Left renal pelvis (tissue), 4 donors: ENCODE measurements at regions not wholly inside any gene's neighbourhood (a gene's known extent, or its start where the extent isn't known, plus 50 kb on each side); places are given as distances from the start of the nearest gene placed in this dataset.
"Not testable (repeated sequence)": the region's sequence is repeated elsewhere in the genome, so short reads cannot be mapped to it uniquely, and the experiment has no call there.

Experiments used
- DNase-seq, 4 donors: peaks; one replicate each; pipeline ENCODE4 v3.0.0-alpha.2; 2013; ENCODE audit warnings: low read depth in 4 of 4, low spot score in 3 of 4

DNA sequence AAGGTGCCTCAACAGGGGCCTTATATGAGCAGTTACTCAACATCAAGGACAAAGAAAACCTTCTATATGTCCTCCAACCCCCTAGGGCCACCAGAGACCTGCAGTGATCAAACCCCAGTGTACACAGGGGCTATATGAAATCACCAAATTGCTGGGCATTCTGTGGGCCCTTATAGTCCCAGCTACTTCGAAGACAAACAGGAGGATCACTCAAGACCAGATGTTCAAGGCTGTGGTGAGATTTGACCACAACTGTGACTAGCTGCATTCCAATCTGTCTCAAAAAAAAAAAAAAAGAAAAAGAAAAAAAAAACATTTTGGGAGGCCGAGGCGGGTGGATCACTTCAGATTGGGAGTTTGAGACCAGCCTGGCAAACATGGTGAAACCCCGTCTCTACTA is 51.0 kb upstream of the PRB2 start:
- no peak for DNase-seq

DNA sequence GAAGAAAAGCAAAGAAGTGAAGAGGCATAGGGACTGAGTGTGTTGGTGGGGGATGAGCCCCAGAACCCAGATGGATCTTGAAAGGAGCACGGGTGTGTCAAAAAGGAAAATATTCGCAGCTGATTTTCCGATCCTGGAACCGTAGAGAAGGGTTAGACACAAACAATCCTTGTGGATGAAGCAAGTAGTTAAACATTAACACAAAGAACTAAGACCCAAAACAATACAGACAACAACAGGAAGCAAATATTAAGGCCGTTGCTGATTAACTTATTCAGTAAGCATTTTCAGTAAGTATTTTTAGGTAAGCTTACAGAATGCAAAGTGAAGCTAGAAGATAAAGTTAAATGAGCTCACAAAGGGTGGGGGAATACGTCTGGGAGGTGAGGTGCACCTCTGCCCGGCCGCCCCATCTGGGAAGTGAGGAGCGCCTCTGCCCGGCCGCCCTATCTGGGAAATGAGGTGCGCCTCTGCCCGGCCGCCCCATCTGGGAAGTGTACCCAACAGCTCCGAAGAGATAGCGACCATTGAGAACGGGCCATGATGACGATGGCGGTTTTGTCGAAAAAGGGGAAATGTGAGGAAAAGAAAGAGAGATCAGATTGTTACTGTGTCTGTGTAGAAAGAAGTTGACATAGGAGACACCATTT is 62.8 kb upstream of the PRB2 start:
- DNase-seq = no peak

DNA sequence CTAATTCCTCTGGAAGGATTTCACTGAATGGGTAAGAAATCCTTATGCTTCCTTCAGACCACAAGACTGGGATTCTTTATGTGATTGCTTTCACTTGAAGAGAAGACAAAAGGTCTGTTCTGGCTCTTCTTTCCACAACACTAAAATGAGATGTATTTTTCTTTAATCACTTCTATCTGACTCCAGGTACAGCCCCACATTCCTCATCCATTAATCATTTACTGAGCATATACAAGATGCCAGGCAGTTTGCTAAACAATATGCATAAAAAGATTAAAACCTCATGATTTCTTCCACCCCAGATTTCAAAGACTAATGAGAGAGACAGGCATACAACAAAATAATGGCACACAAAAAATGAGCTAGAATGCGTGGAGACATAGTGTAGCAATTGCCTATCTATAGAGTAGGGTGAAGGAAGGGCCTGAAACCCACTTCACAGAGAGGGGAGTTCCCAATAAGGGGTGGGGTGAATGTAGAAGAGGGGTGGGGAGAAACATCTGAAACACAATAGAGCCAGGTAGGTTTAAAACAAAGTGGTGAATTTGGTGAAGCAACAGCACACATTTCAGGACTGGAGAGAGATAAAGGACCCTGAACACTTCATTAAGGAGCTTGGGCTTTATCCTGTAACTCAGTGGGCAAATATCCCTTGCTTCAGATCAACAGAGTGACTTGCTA is 65.1 kb upstream of the PRB2 start:
- no peak for DNase-seq

DNA sequence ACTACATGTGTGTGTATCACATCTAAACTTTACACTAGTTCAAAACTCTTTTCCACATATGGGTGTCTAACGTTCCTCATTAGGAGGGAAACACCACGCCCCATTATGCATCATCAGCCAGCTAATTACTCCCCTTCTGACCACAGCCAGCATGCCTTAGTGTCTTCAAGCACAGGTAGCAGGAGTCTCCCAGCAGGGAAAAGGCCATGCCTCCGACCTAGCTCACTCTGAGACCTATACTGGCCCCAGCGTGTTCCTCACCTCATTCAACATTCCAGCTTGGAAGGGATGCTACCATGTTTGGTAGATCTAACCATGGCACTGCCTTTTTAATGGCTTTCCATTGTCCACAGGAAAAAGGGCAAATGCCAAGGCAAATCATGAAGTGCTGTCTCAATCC is 66.1 kb upstream of the PRB2 start:
- no peak for DNase-seq

DNA sequence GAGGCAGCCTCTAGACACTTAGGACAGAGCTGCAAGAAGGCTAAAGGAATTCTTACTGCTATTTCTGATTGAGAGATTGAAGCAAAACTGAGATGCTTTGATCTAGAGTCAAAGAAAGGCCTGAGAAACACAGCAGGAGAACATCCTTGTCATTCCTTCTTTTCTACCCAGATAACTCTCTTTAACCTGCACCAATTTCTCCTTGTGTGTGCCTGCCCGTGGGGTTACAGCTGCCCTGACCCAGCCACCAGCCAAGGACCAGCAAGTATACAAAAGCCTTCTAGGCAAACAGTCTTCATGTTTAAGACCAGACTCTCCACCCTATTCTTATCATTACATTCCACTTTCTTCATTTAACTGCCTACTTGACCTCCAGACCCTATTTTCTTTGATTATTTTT is 81.7 kb upstream of the PRB2 start:
- no peak for DNase-seq

DNA sequence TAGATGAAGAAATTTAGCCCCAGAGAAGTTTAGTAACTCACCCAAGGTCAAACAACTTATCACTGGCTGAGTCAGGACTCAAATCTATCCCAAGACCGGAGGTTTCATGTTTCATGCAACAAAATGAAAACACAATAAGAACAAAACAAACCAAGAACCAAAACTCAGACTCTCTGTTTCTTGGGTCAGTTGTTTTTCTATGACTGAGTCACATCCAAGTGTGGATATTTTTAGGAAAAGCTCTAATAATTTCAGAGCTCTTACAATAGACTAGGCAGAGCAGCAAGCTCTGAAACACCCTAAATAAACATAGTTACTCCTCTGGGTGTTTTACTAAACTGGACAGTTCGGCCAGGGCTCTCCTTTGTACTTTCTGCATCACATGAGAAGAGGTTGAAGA is 87.6 kb upstream of the PRB2 start:
- no peak for DNase-seq

DNA sequence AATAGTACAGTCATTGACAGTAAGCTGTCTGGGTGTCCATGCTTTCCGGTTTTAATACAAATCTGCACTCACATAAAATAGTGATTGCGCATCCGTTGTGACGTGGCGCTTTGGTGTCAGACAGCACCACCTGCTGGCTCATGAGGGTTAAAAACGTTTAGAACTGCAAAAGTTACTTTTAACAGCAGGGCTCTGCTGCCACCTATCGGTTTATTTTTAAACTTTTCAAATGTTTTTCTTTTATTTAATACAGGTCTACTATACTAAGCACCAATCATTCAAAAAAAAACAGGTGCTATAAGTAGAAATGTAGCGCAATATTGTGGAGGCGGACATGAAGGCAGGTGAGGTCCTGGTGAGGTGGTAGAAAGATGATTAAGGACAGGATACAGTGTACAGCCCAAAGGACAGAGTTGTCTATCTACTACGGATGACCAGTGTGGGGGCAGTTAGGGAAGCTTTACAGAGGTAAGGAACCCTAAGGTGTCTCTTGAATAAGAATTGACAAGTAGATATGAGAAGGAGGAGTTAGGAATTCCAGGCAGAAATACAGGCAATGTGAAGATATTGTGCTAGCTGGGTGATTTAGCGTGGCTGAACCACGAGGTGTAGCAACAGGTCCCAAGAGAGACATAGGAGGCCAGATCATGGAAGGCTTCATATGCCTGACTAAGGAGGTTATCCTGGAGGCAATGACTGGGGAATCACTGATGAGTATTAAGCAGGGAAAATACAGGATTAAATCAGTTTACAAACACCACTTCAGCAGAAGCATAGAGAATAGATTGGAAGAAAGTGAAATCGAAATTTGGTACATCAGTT is 91.5 kb upstream of the PRB2 start:
- DNase-seq = peak; percentile 53 to 72 (median 60)

DNA sequence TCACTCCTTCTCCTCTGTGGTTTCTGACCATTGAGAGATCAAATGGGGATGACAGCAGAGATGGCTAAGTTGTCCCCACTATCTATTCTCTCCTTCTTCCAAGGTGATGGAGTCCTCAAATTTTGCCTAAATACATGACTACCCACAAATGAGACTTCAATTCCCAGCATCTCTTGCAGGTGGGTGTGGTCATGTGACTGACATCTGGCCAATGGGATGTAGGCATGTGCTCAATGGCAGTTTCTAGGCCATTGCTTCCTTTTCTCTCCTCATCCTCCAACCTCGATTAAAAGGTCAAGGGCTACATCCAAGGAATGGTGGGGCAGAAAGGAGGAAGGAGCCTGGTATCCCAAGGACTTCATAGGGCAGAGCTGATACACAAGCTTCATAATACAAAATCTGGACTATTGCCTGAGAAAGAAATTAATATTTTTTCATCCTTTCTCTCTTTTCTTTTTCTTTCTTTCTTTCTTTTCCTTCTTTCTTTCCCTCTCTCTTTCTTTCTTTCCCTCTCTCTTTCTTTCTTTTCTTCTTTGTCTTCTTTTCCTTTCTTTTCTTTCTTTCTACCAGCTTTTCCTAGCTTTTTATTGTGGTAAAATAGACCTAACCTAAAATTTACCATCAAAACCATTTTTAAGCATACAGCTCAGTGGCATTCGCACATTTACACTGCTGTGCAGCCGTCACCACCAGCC is 100.9 kb upstream of the PRB2 start:
- no peak for DNase-seq

DNA sequence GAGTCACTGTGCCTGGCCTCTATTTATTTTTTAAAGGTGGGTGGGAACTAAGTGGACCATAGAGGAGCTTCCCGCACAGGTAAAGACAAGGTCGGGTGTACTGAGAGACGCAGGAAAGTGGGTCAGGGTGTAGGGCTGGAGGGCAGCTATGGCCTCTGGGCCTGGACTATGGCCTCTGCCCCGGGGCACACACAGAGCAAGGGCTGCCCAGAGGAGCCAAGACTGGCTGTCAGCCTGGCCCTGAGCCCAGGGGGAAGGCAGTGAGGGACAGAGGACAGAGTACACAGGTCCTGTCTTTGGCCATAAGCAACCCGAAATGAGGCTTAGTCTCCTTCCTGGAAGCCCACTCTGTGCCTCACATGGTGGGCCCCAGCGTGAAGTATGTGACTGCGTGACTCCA is 102.1 kb upstream of the PRB2 start:
- no peak for DNase-seq

DNA sequence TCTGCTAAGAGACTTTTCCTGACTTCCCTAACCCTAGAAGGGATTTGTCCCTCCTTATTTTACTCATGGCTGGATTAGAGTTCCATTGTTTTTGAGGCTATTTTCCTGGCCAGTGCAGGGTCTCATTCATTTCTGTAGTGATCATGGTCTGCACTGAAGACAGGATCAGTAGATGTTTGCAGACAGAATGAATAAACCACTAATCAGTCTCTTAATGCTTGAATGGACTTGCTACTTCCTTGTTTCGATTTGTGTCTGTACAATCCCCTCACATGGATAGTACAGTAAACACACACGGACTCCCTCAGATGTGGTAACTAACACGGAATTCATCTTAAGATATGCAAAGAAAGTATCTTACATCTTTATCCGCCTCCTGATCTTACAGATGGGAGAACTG is 102.6 kb upstream of the PRB2 start:
- no peak for DNase-seq

DNA sequence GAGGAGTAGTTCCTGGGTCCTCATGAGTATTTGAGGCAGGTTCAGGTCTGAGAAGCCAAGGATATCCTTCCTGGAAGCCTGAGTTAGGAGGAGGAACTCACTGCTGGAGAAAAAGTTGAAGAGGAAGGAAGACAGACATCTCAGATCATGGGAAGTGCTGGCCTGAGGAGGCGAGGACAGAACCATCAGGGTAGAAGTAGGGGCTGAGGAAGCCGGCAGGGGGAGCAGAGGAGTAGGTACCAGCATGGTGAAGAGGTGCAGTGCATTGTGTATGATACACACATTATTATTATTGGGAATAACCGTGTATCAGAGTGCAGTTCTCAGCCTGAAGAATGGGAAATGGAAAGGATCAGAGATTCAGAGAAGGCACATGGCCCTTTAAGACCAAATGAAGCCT is 103.2 kb upstream of the PRB2 start:
- not testable (repeated sequence) for DNase-seq

DNA sequence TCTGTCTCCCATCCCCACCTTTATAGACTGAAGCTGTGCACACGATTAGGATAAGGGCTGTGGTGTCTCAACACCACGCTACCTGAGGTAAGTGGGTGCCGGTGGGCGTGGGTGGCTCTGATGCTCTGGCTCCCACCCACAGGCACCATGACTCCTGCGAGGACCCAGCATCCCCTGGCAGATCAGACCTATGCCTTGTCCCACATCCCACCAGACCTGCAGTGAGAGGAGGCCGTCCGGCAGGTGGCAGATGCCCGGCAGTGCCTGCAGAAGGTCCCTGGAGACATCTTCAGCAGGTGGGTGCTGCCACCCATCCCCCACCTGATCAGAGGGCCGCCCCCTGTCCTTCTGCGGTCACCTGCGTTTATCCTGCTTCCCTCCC is 104.4 kb upstream of the PRB2 start:
- no peak for DNase-seq

DNA sequence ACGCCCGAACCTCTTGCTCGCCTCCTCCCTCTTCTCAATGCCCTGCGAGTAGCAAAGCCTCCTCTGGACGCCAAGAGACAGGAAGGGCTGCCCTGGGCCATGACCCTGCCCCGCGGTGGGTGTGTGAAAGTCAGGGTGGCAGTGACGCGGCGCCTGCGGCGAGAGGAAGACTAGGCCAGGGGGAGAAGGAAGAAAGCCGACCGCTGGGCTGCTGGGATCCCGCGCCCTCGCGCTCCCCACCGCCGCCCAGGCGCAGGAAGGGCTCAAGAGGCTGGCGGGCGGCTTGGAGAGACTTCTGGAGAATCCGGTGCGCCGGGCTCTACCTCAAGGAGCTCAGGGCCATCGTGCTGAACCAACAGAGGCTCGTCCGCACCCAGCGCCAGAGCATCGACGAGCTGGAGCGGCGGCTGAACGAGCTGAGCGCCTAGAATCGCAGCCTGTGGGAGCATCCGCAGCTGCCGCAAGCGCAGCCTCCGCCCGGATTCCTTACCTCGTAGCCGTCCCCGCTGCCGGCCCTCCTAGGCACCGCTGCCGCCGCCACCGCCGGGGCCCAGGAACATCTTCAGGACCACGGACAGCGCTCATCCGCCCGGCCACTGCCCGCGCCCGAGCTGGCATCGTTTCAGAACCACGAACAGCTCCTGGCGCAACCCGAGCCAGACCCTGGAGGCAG is 105.0 kb upstream of the PRB2 start:
- DNase-seq = peak; percentile 67 to 80 (median 76)

DNA sequence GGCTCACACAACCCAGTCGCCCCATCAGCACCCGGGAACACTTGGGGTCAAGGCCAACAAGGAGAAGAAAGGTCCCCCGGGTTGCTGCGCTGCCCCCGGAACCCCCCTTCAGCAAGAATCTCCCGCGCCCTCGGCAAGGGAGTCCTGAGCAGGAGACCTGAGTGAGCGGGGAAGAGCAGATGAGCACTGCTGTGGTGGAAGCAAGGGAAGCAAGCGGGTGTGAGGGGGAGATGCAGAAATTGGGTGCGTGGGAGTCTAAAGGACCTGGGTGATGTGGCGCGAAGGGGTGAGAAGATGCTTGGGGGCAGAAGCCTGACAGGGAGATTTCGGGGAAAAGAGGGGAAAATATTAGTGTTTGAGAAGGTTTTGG is 105.5 kb upstream of the PRB2 start:
- DNase-seq = no peak

DNA sequence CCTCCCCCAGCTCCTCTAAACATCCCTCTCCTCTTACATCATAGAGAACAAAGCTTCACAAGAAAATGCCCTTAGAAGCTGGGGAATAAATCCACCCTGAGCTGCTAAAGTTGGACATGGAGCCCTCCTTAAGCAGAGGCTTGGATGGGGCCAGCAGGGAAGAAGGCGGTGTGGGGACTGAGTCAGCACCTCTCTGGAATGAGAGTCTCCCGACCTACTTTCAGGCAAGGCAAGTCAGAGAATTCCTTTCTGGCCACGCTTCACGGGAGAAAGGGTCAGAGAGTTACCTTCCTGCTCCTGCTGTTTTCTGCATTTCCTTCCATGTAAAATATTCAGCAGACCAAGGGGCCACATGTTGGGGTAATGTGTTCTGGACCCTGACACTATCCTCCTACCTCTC is 113.3 kb upstream of the PRB2 start:
- no peak for DNase-seq

DNA sequence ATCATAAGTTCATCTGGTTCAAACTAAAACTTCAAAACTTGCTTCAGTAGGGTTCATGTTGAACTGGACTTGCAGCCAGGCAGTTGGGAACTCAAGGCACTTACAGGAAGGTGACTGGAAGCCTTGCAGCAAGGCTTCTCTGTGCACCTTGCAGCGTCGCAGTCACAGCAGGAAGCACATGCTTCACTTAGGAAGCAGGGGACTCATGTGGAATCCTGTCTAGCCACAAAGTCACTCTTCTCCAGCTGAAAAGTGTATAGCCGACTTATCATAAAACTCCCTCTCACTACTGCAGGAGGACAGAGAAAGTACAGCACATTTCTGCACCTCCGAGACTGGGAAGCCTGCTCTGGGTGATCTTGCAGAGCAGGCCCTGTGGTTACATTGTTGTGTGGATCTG is 114.0 kb upstream of the PRB2 start:
- DNase-seq = no peak

DNA sequence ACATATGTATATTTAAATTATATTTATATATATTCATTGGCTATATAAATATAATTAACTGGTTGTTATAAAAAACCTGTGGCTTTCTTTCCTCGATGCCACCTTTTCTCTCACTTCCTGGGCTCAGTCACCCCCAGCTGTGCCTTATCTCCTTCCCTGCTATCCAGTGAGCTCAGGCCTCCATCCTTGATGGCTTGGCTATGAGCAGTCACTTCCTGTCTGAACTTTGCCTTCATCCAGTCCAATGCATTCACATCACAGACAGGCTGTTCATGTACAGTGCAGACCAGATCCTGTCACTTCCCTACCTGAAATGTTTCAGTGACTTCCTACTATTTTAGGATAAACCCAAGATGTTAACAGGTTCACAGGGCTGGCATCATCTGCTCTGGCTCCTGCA is 115.3 kb upstream of the PRB2 start:
- DNase-seq = no peak

DNA sequence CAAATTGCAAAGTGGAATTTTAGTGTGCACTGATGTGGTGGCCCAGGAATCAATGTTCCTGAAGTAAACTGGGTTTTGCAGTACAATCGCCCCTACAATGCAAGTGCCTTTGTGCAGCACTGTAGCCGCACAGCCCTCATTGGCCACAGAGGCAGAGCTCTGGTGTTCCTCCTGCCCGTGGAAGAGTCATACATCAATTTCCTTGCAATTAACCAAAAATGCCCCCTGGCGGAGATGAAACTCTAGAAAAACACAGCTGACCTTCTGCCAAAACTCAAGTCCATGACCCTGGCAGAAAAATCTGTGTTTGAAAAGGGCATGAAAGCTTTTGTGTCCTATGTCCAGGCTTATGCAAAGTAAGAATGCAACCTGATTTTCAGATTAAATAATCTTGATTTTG is 117.9 kb upstream of the PRB2 start:
- no peak for DNase-seq

DNA sequence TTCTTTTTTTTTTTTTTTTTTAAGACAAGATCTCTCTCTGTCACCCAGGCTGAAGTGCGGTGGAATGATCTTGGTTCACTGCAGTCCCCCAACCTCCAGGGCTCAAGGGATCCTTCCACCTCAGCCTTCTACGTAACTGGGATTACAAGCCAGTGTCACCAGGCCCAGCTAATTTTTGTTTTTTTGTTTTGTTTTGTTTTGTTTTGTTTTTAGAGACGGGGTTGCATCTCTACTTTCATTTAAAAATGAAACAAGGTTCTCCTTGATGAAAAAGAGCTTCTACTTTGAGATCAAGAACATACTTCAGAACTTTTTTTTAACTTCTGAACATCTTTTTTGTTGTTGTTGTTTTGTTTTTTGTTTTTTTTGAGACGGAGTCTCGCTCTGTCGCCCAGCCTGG is 121.7 kb upstream of the PRB2 start:
- no peak for DNase-seq

DNA sequence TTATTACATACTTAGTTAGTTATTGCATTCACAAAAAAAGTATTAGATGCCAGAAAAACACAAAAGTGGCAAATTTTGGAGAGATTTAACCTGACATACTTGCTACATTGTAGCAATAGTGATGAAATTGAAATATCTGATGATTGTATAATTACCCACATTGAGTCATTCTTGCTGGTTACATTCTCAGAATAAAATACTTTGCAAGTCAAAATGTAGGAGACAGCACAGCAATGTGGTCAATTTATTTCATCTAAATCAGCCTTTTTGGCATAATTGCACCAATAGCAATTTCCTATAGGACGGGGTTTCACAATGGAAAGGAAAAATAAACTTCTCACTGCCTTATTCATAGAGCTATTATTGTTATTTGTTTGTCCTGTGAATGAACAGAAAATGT is 125.0 kb upstream of the ETV6 start:
- DNase-seq = no peak

DNA sequence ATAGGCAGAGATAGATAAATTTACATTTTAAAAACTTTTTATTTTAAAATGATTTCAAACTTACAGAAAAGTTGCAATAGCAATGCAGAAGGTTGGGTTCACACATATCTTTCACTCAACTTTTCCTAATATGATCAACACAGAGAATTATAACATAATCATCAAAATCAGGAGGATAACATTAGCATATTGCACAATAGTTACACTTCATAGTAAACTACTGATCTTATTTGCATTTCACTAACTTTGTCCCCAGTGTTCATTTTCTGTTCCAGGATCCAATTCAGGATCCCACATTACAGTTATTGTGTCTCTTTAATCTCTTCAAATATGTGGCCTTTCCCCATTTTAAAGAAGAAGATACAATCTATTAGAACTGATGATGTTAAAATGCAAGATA is 115.4 kb upstream of the ETV6 start:
- DNase-seq = no peak
